Psoas muscle (tissue), 7 donors: ENCODE measurements at regions not wholly inside any gene's neighbourhood (a gene's known extent, or its start where the extent isn't known, plus 50 kb on each side); places are given as distances from the start of the nearest gene placed in this dataset.
A peak's percentile ranks its signal among the peaks of the same experiment; 100 is the strongest.

Source experiments
- ATAC-seq, 4 donors: fragments of 200-7000 bp; cut with Tn5 transposase; one replicate each; pipeline ENCODE4 v1.9.1; 2020; ENCODE audit warnings: moderate library complexity in 3 of 4, mild to moderate bottlenecking in 2 of 4
- DNase-seq, 2 donors: peaks; one replicate each; pipeline ENCODE4 v3.0.0-alpha.2; 2020
- H3K27ac ChIP-seq: fragments of 200-600 bp; one replicate; pipeline ENCODE4 v1.8.0; 2022
- H3K27me3 ChIP-seq, 3 donors: fragments of 200-600 bp in 1 of 3; one replicate each; pipeline versions ENCODE4 v1.6.1 to v1.8.0; 2013 to 2022; ENCODE audit warnings: low read length in 2 of 3, mild to moderate bottlenecking in 2 of 3, moderate library complexity in 1 of 3; ENCODE audit not compliant: insufficient read depth in 3 of 3
- H3K36me3 ChIP-seq, 2 donors: fragments of 200-600 bp in 1 of 2; one replicate each; pipeline versions ENCODE4 v1.6.1 to v1.8.0; 2013 to 2022; ENCODE audit warnings: low read depth in 1 of 2, mild to moderate bottlenecking in 1 of 2, moderate library complexity in 1 of 2; ENCODE audit not compliant: insufficient read depth in 1 of 2
- H3K4me1 ChIP-seq: fragments of 200-600 bp; one replicate; pipeline ENCODE4 v1.8.0; 2022
- H3K4me3 ChIP-seq: fragments of 200-600 bp; one replicate; pipeline ENCODE4 v1.8.0; 2022; ENCODE audit warnings: mild to moderate bottlenecking
- H3K9me3 ChIP-seq: fragments of 200-600 bp; one replicate; pipeline ENCODE4 v1.8.0; 2022
- CTCF ChIP-seq: fragments of 200-600 bp; IDR thresholded peaks from one replicate; pipeline ENCODE4 v1.8.0; 2022; ENCODE audit warnings: antibody characterized with exemption
- WGBS, 3 donors: extraction: QIAGEN DNeasy Blood & Tissue Kit; methylation state at CpG; one replicate each; pipeline versions ENCODE4 v1.1.6 to v1.1.7; 2013; 5-methylcytosine and 5-hydroxymethylcytosine counted together
- intact Hi-C, 2 donors: fragments of 100-400 bp; cut with DNase I; formaldehyde crosslinking; loops; one replicate each; pipeline versions ENCODE4 v1.11.0 to v1.14.2; 2022
- donor health status: healthy with polysubstance abuse.
- donor health status: DM: no; HTN: no; CAD: no; lungs with moderate emphysema.
- donor health status: Bipolar disorder and iron deficiency.
- donor health status: healthy.
- donor health status: DM: yes; HTN: yes; CAD: no.
- donor health status: DM: no; HTN: no; CAD: no.
- donor health status: DM: yes; HTN: yes; CAD: no.

DNA sequence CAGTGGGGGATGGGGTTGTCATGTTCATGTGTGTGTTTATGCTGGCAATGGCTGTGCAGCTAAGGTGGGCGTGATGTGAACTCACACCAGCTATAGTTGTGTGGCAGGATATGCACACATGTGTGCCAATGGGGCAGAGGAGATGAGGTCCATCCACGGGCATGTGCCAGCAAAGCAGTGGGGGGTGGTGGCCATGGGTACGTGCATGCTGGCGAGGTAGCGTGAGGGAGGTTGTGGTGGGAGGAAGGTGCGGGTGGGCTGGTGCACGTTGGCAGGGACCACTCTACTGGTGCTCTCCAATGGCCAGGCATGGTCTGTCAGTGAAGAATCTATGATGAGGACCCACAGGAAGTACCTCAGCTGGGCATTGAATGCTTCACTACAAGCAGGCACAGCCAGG is 567.5 kb upstream of the SORCS1 start:
- H3K4me1 ChIP-seq = no peaks in the 10 kb centered on the region

DNA sequence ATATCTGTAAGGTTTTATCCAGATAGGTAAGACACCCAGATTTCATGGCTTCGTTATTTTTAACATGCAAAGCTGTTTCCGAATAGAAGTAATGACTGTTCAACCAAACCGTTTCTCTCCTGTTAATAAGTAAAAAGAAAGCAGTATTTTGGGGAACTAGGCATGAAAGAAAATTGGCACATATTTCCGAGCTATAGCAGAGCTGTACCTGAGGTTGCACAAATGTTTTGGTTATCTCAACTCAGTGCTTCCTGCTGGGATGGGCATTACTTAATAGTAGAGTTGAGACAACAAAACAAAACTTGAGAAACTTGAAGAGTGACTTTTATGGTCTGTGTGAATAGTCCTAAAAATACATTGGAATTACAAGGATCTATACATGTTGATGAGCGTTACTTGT is 564.3 kb upstream of the SORCS1 start:
- H3K27me3 ChIP-seq = no peaks in the 10 kb centered on the region
- no peak overlapping the region for H3K4me3 ChIP-seq
- peaks cover 3% of the 10 kb centered on the region for H3K9me3 ChIP-seq
- no peaks in the 10 kb centered on the region for H3K36me3 ChIP-seq
- ATAC-seq (no peak), DNase-seq (no peak)
- TF ChIP-seq CTCF = no peak
- 68 to 79% (median 75%) methylated on average over 5 of the region's 5 CpGs for WGBS, 3 donors
- no peak overlapping the region for H3K27ac ChIP-seq
- intact Hi-C loops = no loop called here
- H3K4me1 ChIP-seq = no peaks in the 10 kb centered on the region

More for the DNA sequence above, 567.5 kb upstream of the SORCS1 start:
- H3K9me3 ChIP-seq = peaks cover 10% of the 10 kb centered on the region
- no peak for ATAC-seq
- DNase-seq = peak in 1 of 2 donors; percentile 7
- intact Hi-C loops = no loop called here
- TF ChIP-seq CTCF = no peak
- WGBS, 3 donors = 90 to 95% (median 94%) methylated on average over 7 of the region's 7 CpGs
- H3K36me3 ChIP-seq = no peaks in the 10 kb centered on the region
- no peak overlapping the region for H3K27ac ChIP-seq
- H3K27me3 ChIP-seq = no peaks in the 10 kb centered on the region
- H3K4me3 ChIP-seq = no peak overlapping the region

GRCh38 chr10:107727767-107728317 is 563.3 kb upstream of the SORCS1 start:
- intact Hi-C loops = no loop called here
- no peaks in the 10 kb centered on the region for H3K9me3 ChIP-seq
- no peak for TF ChIP-seq CTCF
- WGBS, 3 donors = 40 to 43% (median 43%) methylated on average over 2 of the region's 2 CpGs
- no peaks in the 10 kb centered on the region for H3K27me3 ChIP-seq
- DNase-seq (no peak), ATAC-seq (no peak)
- no peaks in the 10 kb centered on the region for H3K4me1 ChIP-seq
- H3K27ac ChIP-seq = no peak overlapping the region
- no peaks in the 10 kb centered on the region for H3K36me3 ChIP-seq
- H3K4me3 ChIP-seq = no peak overlapping the region

DNA sequence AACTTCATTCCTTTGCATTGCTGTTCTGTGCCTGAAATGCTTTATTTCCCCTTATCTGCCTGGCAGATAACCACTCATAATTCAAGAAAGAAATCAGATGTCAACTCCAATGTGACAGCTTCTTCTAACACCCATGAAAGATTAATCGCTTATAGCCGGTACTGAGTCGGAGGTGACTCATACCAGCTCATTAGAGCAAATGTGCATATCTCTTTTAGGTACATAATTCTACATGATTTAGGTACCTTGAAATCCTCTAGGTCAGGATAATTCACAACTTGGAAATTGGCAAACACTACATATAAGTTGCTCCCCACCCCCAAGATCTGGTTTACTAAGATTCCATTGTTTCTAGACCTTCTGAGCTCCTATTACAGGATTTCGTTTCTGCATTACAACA is 554.4 kb upstream of the SORCS1 start:
- Histone ChIP-seq H3K36me3 (no peaks in the 10 kb centered on the region), H3K4me3 (no peak overlapping the region), H3K4me1 (no peaks in the 10 kb centered on the region), H3K9me3 (no peaks in the 10 kb centered on the region), H3K27me3 (no peaks in the 10 kb centered on the region), H3K27ac (no peak overlapping the region)
- ATAC-seq = no peak
- 29 to 42% (median 32%) methylated on average over 4 of the region's 4 CpGs for WGBS, 3 donors
- TF ChIP-seq CTCF = no peak
- intact Hi-C loops = no loop called here
- no peak for DNase-seq

GRCh38 chr10:107717046-107717445 is 552.5 kb upstream of the SORCS1 start:
- Histone ChIP-seq H3K27ac (no peak overlapping the region), H3K4me3 (no peak overlapping the region), H3K4me1 (no peaks in the 10 kb centered on the region), H3K9me3 (no peaks in the 10 kb centered on the region), H3K36me3 (no peaks in the 10 kb centered on the region), H3K27me3 (no peaks in the 10 kb centered on the region)
- WGBS, 3 donors = 87 to 94% (median 88%) methylated on average over 2 of the region's 2 CpGs
- DNase-seq (no peak), ATAC-seq (no peak)
- intact Hi-C loops = no loop called here
- no peak for TF ChIP-seq CTCF
